OCI-LY3 (cell line): ENCODE measurements at regions not wholly inside any gene's neighbourhood (a gene's known extent, or its start where the extent isn't known, plus 50 kb on each side); places are given as distances from the start of the nearest gene placed in this dataset.
"Not testable (repeated sequence)": the region's sequence is repeated elsewhere in the genome, so short reads cannot be mapped to it uniquely, and the experiment has no call there.

Experiments
- H2AFZ ChIP-seq: fragments of 200-600, 300-600 bp; shearing (Covaris generic); 2 replicates; pipeline ENCODE4 v1.6.0; 2014; ENCODE audit warnings: antibody characterized with exemption, low read depth, low read length
- H3K27ac ChIP-seq: fragments of 200-600, 300-600 bp; sonication (generic); 2 replicates; pipeline ENCODE4 v1.5.1; 2014; ENCODE audit warnings: mild to moderate bottlenecking, low read length, moderate library complexity, mixed read lengths
- H3K27me3 ChIP-seq: fragments of 200-600, 300-600 bp; sonication (generic); 2 replicates; pipeline ENCODE4 v1.6.1; 2014; ENCODE audit warnings: low read depth, low read length, mixed read lengths
- H3K36me3 ChIP-seq: fragments of 200-600, 300-600 bp; sonication (generic); replicated peaks from 2 replicates; pipeline ENCODE3; 2014; ENCODE audit warnings: low read depth, low read length, mixed read lengths
- H3K4me1 ChIP-seq: fragments of 300-600, 200-600 bp; sonication (generic); 2 replicates; pipeline ENCODE4 v1.6.1; 2014; ENCODE audit warnings: low read length, mixed read lengths
- H3K4me2 ChIP-seq: fragments of 200-600, 300-600 bp; sonication (generic); 2 replicates; pipeline ENCODE4 v1.6.1; 2014; ENCODE audit warnings: low read length, mixed read lengths
- H3K4me3 ChIP-seq: fragments of 300-600, 200-600 bp; sonication (generic); 2 replicates; pipeline ENCODE4 v1.5.1; 2014; ENCODE audit warnings: antibody characterized with exemption, mild to moderate bottlenecking, low read length, moderate library complexity
- H3K79me2 ChIP-seq: fragments of 300-600, 200-600 bp; shearing (Covaris generic); 2 replicates; pipeline ENCODE4 v1.6.1; 2014; ENCODE audit warnings: mild to moderate bottlenecking, low read length, mixed read lengths
- H3K9ac ChIP-seq: fragments of 300-600, 200-600 bp; shearing (Covaris generic); 2 replicates; pipeline ENCODE4 v1.6.0; 2014; ENCODE audit warnings: mild to moderate bottlenecking, low read length, moderate library complexity
- H3K9me3 ChIP-seq: fragments of 200-600, 300-600 bp; shearing (Covaris generic); 2 replicates; pipeline ENCODE4 v1.6.1; 2014; ENCODE audit warnings: low read length, mixed read lengths; ENCODE audit not compliant: insufficient read depth
- H4K20me1 ChIP-seq: fragments of 200-600, 300-600 bp; sonication (generic); 2 replicates; pipeline ENCODE4 v1.6.1; 2016; ENCODE audit warnings: low read length, mixed read lengths; ENCODE audit not compliant: insufficient read depth

DNA sequence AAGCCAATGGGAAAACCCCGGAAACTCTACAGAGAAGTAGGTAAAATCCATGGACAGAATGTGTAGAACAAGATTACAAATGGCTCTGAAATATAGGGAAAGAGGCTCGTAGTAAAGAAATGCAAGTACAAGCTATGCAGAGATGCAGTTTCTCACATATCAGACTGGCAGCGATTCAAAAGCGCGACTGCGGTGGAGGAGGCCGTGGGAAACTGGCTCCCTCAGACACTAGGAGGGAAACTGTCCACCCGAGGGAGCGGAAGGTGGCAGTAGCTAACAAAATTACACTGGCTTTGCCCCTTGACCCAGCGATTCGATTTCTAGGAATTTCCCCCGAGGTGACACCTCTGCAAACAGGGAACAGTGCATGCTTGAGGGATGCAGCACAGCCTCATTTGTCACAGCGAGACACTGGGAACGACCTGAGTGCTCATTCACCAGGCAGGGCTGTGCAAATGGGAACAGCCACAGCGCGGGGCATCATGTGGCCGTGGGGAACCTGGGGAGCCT is 349.3 kb downstream of the CNTNAP3B start:
- H3K9me3 ChIP-seq, H3K36me3 ChIP-seq, H3K4me2 ChIP-seq, H3K79me2 ChIP-seq, H3K27ac ChIP-seq, H3K4me1 ChIP-seq, H3K4me3 ChIP-seq, H2AFZ ChIP-seq, H3K27me3 ChIP-seq, H4K20me1 ChIP-seq, H3K9ac ChIP-seq: not testable (repeated sequence)

DNA sequence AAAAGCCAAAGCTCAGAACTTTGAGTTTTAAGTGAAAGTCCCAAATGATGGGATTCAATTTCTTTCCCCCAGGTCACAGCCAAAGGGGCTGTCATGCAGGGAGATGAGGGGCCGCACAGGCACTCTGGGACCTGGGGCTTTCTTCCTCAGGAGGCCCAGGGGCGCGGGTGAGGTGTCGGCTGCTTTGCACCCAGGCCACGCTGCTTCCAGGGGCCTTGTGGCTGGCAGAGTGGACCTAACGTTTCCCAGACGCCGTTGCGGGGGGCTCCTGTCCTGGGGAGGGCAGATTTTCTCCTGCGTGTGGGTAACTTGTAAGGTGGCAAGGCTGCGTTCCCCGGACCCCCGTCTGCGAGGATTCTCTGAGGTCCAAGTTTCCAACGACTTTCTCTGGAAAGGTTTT is 350.0 kb downstream of the CNTNAP3B start:
- not testable (repeated sequence) for H3K9ac ChIP-seq, H3K27me3 ChIP-seq, H3K79me2 ChIP-seq, H3K4me2 ChIP-seq, H2AFZ ChIP-seq, H3K27ac ChIP-seq, H3K4me1 ChIP-seq, H3K9me3 ChIP-seq, H3K4me3 ChIP-seq, H3K36me3 ChIP-seq, H4K20me1 ChIP-seq

DNA sequence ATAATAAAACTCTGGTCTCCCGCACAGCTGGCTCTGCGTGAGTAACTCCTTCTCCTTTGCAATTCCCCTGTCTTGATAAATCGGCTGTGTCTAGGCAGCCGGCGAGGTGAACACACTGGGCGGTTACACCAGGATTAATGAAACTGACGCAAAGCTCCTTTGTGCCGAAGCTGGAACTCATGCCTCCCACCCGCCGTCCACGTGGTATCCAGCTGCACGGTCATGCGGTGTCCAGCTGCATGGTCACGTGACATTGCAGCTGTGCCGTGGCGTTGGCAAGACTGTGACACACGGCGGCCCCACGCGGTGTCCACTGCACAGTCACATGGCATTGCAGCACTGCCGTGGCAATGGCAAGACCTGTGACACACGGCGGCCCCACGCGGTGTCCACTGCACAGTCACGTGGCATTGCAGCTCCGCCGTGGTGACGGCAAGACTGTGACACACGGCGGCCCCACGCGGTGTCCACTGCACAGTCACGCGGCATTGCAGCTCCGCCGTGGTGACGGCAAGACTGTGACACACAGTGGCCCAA is 350.6 kb downstream of the CNTNAP3B start:
- H3K79me2 ChIP-seq, H3K27ac ChIP-seq, H3K9ac ChIP-seq, H2AFZ ChIP-seq, H3K4me3 ChIP-seq, H3K9me3 ChIP-seq, H3K36me3 ChIP-seq, H4K20me1 ChIP-seq, H3K4me2 ChIP-seq, H3K4me1 ChIP-seq, H3K27me3 ChIP-seq: not testable (repeated sequence)

DNA sequence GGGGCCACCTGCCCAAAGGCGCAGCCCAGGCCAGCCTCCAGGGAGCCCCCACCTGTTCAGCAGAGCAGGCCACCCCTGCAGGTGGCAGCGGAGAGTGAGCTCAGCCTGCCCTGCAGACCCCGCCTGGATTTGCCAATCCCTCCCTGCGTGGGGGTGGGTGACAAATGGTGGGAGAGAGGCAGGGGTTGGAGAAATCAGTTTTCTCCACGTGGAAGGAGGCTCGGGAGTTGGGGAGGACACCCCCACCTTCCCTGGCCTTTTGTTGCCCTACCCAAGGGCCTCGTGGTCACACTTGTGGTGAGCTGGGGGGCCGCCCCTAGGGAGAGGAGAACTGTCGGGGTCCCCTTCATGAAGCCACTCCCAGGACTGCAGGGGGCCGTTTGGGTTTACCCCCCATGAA is 351.7 kb downstream of the CNTNAP3B start:
- H3K4me2 ChIP-seq, H3K4me1 ChIP-seq, H2AFZ ChIP-seq, H4K20me1 ChIP-seq, H3K4me3 ChIP-seq, H3K9ac ChIP-seq, H3K27ac ChIP-seq, H3K36me3 ChIP-seq, H3K9me3 ChIP-seq, H3K27me3 ChIP-seq, H3K79me2 ChIP-seq: not testable (repeated sequence)

DNA sequence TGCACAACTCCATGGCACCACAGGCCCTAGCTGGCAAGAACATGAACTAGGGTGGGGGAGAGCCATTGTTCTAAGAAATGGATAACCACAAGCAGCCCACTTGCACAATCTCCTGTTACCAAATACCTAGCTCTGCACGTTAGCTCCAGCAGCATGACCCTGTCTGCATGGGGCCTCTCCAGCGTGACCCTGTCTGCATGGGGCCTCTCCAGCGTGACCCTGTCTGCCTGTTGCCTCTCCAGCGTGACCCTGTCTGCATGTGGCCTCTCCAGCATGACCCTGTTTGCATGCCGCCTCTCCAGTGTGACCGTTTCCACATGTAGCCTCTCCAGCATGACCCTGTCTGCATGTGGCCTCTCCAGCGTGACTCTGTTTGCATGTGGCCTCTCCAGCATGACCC is 356.7 kb downstream of the CNTNAP3B start:
- not testable (repeated sequence) for H3K36me3 ChIP-seq, H4K20me1 ChIP-seq, H3K4me1 ChIP-seq

DNA sequence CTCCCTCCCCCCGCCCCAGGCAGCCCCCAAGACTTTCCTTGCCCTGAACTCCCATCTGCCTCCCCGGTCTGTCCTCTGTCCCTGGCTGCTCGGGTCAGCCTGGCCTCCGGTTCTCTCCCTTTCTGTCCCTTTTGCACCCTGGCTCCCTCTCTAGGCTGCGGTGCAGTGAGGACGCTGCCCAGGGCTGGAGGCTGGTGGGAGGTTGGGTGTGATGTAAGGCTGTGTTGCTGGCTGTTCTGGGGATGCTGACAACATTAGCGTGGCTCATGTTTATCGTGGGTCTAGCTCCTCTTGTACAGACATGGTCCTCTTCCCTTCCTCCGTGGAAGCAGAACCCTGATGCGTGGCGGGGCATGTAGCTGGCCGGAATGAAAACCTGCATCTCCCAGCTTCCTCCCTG is 357.5 kb downstream of the CNTNAP3B start:
- H3K9me3 ChIP-seq, H3K27me3 ChIP-seq, H3K79me2 ChIP-seq, H3K4me3 ChIP-seq, H4K20me1 ChIP-seq, H3K36me3 ChIP-seq, H3K4me2 ChIP-seq, H2AFZ ChIP-seq, H3K9ac ChIP-seq, H3K27ac ChIP-seq, H3K4me1 ChIP-seq: not testable (repeated sequence)

More for the DNA sequence above, 356.7 kb downstream of the CNTNAP3B start:
- not testable (repeated sequence) for H3K27me3 ChIP-seq, H3K9ac ChIP-seq, H3K9me3 ChIP-seq, H3K79me2 ChIP-seq, H2AFZ ChIP-seq, H3K4me3 ChIP-seq, H3K27ac ChIP-seq, H3K4me2 ChIP-seq

DNA sequence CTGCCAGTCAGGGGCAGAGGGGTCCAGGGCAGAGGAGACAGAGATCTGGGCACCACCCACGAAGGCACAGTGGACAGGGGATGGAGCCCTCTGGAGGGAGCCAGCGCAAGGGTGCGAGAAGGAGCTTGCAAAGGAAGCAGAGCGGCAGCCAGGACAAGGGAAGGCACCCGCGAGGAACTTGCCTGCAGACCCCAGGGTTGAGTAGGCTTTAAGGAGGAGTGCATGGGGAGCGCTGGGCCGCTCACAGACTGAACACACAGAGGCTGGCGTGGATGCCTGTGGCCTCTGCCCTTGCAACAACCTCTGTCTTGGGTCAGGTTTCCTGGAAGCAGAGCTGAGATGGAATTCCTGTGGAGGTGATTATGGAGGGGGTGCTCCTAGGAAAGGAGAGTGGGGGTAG is 374.4 kb downstream of the CNTNAP3B start:
- not testable (repeated sequence) for H3K4me3 ChIP-seq, H3K79me2 ChIP-seq, H2AFZ ChIP-seq, H3K4me1 ChIP-seq, H3K9me3 ChIP-seq, H3K27me3 ChIP-seq, H3K27ac ChIP-seq, H4K20me1 ChIP-seq, H3K36me3 ChIP-seq, H3K4me2 ChIP-seq, H3K9ac ChIP-seq

DNA sequence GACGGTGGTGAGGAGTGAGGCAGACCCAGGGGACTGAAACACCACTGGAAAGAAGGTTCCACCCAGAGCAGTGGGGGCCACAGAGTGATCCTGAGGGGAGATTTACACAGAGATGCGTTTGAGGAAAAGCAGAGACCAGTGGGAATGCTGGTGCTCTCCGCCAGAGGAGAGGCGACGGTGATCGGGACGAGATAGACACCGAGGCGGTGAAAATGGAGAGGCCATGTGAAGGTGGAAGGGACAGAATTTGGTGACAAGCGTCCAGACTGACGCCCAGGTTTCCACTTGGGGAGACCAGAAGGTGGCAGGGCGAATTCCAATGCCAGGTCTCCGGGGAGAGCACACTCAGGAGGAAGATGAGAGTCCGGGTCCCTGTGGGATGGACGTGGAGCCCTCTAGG is 374.8 kb downstream of the CNTNAP3B start:
- not testable (repeated sequence) for H3K4me1 ChIP-seq, H3K4me3 ChIP-seq, H2AFZ ChIP-seq, H3K9ac ChIP-seq, H3K9me3 ChIP-seq, H3K36me3 ChIP-seq, H3K27me3 ChIP-seq, H3K79me2 ChIP-seq, H4K20me1 ChIP-seq, H3K4me2 ChIP-seq, H3K27ac ChIP-seq

DNA sequence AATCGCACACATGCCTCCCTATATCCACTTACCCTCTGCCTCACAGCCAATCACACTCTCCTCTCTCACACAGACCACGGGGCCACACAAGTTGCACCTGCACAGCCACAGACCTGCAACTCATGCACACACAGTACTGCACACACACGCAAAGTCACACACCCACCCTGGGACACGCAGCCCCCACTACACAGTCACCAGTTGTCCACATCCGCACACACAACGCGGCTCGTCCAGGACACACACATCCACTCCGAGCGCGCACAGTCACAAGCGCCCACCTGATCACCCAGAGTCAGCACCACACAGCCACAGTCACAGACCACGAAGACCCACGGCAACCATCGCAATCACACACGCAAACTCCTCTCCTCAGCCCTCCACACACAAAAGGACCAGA is 387.3 kb downstream of the CNTNAP3B start:
- not testable (repeated sequence) for H3K4me3 ChIP-seq, H3K79me2 ChIP-seq, H3K4me1 ChIP-seq, H3K36me3 ChIP-seq, H3K9me3 ChIP-seq, H3K9ac ChIP-seq, H2AFZ ChIP-seq, H3K27ac ChIP-seq, H3K4me2 ChIP-seq, H3K27me3 ChIP-seq, H4K20me1 ChIP-seq

DNA sequence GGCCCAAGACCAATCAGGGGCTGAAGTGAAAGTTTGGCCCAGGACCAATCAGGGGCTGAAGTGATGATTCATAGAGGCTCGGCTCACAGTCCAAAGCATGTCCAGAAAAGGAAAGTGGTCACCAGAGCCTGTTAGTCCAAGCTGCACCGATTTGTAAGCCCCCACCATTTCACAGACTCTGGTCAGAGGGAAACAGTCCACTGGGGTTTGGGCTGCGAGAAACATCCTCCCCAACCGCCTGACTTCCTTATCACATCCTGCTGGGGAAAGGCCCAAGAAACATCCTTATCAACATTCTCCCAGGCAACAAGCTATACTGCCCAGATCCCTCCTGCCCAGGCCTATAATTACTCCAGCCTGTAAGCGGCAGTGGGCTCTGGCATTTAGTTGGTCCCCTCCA is 388.1 kb downstream of the CNTNAP3B start:
- not testable (repeated sequence) for H3K4me3 ChIP-seq, H3K9ac ChIP-seq, H3K9me3 ChIP-seq, H2AFZ ChIP-seq, H3K4me1 ChIP-seq, H3K27me3 ChIP-seq, H3K79me2 ChIP-seq, H3K27ac ChIP-seq, H3K36me3 ChIP-seq, H3K4me2 ChIP-seq, H4K20me1 ChIP-seq
